T follicular helper cell (primary cell): ENCODE measurements at regions not wholly inside any gene's neighbourhood (a gene's known extent, or its start where the extent isn't known, plus 50 kb on each side); places are given as distances from the start of the nearest gene placed in this dataset.

Experiments
- DNase-seq: peaks from one replicate; pipeline ENCODE4 v3.0.0-alpha.2; 2020; ENCODE audit warnings: low read depth

- no peak for DNase-seq
Observed at GRCh38 chr11:112903340-112903739, 57.9 kb upstream of the NCAM1 start.

GRCh38 chr11:112911124-112911523 lies 50.1 kb upstream of the NCAM1 start:
- no peak for DNase-seq
